Adrenal gland (tissue), 5 donors: ENCODE measurements at regions not wholly inside any gene's neighbourhood (a gene's known extent, or its start where the extent isn't known, plus 50 kb on each side); places are given as distances from the start of the nearest gene placed in this dataset.

Experiments
- POLR2A ChIP-seq, 2 donors: fragments of 450-650 bp; IDR thresholded peaks; one replicate each; pipeline ENCODE4 v1.6.1; 2017; ENCODE audit warnings: antibody characterized with exemption in 2 of 2, mild to moderate bottlenecking in 2 of 2, moderate library complexity in 1 of 2
- TF ChIP-seq, protein P1 (sequence below), 6 experiments: fragments of 450-650 bp in 4 of 6; fragments of 200-600 bp in 2 of 6; sonication (generic) in 1 of 6; IDR thresholded peaks; 1 replicate in 5 of 6; 2 replicates in 1 of 6; pipeline versions ENCODE4 v1.5.1 to v1.8.0; 2016 to 2021; ENCODE audit warnings: antibody characterized with exemption in 6 of 6, mild to moderate bottlenecking in 2 of 6, moderate library complexity in 1 of 6
- donor health status: DM: no; HTN: no; CAD: no.

GRCh38 chr21:31502537-31503143 lies 156.9 kb upstream of the SOD1 start:
- TF ChIP-seq, protein P1, sequence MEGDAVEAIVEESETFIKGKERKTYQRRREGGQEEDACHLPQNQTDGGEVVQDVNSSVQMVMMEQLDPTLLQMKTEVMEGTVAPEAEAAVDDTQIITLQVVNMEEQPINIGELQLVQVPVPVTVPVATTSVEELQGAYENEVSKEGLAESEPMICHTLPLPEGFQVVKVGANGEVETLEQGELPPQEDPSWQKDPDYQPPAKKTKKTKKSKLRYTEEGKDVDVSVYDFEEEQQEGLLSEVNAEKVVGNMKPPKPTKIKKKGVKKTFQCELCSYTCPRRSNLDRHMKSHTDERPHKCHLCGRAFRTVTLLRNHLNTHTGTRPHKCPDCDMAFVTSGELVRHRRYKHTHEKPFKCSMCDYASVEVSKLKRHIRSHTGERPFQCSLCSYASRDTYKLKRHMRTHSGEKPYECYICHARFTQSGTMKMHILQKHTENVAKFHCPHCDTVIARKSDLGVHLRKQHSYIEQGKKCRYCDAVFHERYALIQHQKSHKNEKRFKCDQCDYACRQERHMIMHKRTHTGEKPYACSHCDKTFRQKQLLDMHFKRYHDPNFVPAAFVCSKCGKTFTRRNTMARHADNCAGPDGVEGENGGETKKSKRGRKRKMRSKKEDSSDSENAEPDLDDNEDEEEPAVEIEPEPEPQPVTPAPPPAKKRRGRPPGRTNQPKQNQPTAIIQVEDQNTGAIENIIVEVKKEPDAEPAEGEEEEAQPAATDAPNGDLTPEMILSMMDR (IDR thresholded peaks at IDR 0.05), result no peak
- no peak for TF ChIP-seq POLR2A (IDR thresholded peaks at IDR 0.05)
